Mesenchymal stem cell (in vitro differentiated cells and primary cell): ENCODE measurements at regions not wholly inside any gene's neighbourhood (a gene's known extent, or its start where the extent isn't known, plus 50 kb on each side); places are given as distances from the start of the nearest gene placed in this dataset.

Source experiments
- DNase-seq: peaks from one replicate; pipeline ENCODE4 v3.0.0-alpha.2; 2013
- H2AFZ ChIP-seq: one replicate; pipeline ENCODE4 v1.6.1; 2013; ENCODE audit warnings: low read depth, mild to moderate bottlenecking, control low read depth, inconsistent platforms, low read length, moderate library complexity
- H2AK5ac ChIP-seq: 2 replicates; pipeline ENCODE4 v1.6.1; 2013; ENCODE audit warnings: low read length, moderate library complexity, mild to moderate bottlenecking, inconsistent platforms; ENCODE audit not compliant: severe bottlenecking
- H2BK120ac ChIP-seq: one replicate; pipeline ENCODE4 v1.6.1; 2013; ENCODE audit warnings: low read depth, mild to moderate bottlenecking, inconsistent platforms, low read length, moderate library complexity
- H2BK12ac ChIP-seq, 2 experiments: one replicate each; pipeline ENCODE4 v1.6.1; 2013; ENCODE audit warnings: inconsistent platforms in 2 of 2, low read length in 2 of 2, mild to moderate bottlenecking in 2 of 2, moderate library complexity in 2 of 2, control low read depth in 1 of 2
- H2BK15ac ChIP-seq: one replicate; pipeline ENCODE4 v1.6.1; 2013; ENCODE audit warnings: mild to moderate bottlenecking, low read depth, inconsistent platforms; ENCODE audit not compliant: poor library complexity, severe bottlenecking
- H2BK5ac ChIP-seq: 2 replicates; pipeline ENCODE4 v1.6.1; 2013; ENCODE audit warnings: low read depth, mild to moderate bottlenecking, low read length, control low read depth, inconsistent platforms; ENCODE audit not compliant: poor library complexity, severe bottlenecking
- H3K14ac ChIP-seq, 2 experiments: one replicate each; pipeline ENCODE4 v1.6.1; 2013; ENCODE audit warnings: inconsistent platforms in 2 of 2, low read length in 2 of 2, control low read depth in 1 of 2, mild to moderate bottlenecking in 1 of 2, moderate library complexity in 1 of 2
- H3K18ac ChIP-seq, 2 experiments: one replicate each; pipeline ENCODE4 v1.6.1; 2013; ENCODE audit warnings: inconsistent platforms in 2 of 2, low read length in 2 of 2, control low read depth in 1 of 2, low read depth in 1 of 2, mild to moderate bottlenecking in 1 of 2
- H3K23ac ChIP-seq, 2 experiments: one replicate each; pipeline ENCODE4 v1.6.1; 2013; ENCODE audit warnings: inconsistent platforms in 2 of 2, low read length in 2 of 2, mild to moderate bottlenecking in 2 of 2, moderate library complexity in 2 of 2, control low read depth in 1 of 2
- H3K27ac ChIP-seq: 2 replicates; pipeline ENCODE4 v1.5.1; 2013; ENCODE audit warnings: mild to moderate bottlenecking, moderate library complexity, low read length, control low read depth, inconsistent platforms; ENCODE audit not compliant: poor library complexity, severe bottlenecking
- H3K27me3 ChIP-seq, 2 experiments: 2 replicates each; pipeline versions ENCODE4 v1.6.1 to v1.7.0; 2013; ENCODE audit warnings: low read length in 2 of 2, mild to moderate bottlenecking in 2 of 2, moderate library complexity in 2 of 2, control low read depth in 1 of 2, inconsistent platforms in 1 of 2; ENCODE audit not compliant: control insufficient read depth in 1 of 2, insufficient read depth in 1 of 2
- H3K36me3 ChIP-seq, 2 experiments: 2 replicates each; pipeline versions ENCODE4 v1.6.1 to v1.7.0; 2013; ENCODE audit warnings: low read length in 2 of 2, control low read depth in 1 of 2, inconsistent platforms in 1 of 2, low read depth in 1 of 2, mild to moderate bottlenecking in 1 of 2; ENCODE audit not compliant: insufficient read depth in 2 of 2, control insufficient read depth in 1 of 2
- H3K4ac ChIP-seq, 2 experiments: one replicate each; pipeline ENCODE4 v1.6.1; 2013; ENCODE audit warnings: inconsistent platforms in 2 of 2, low read length in 2 of 2, mild to moderate bottlenecking in 2 of 2, moderate library complexity in 2 of 2, control low read depth in 1 of 2, low read depth in 1 of 2
- H3K4me1 ChIP-seq: 2 replicates; pipeline ENCODE4 v1.6.1; 2013; ENCODE audit warnings: low read depth, low read length, control low read depth; ENCODE audit not compliant: control insufficient read depth, insufficient read depth
- H3K4me2 ChIP-seq: 2 replicates; pipeline ENCODE4 v1.6.1; 2013; ENCODE audit warnings: low read length, mild to moderate bottlenecking, inconsistent platforms; ENCODE audit not compliant: poor library complexity, severe bottlenecking
- H3K4me3 ChIP-seq, 2 experiments: 2 replicates each; pipeline versions ENCODE4 v1.5.1 to v1.7.0; 2013; ENCODE audit warnings: low read length in 2 of 2, mild to moderate bottlenecking in 2 of 2, control low read depth in 1 of 2, low read depth in 1 of 2; ENCODE audit not compliant: insufficient read depth in 1 of 2
- H3K79me1 ChIP-seq: replicated peaks from 2 replicates; pipeline ENCODE4 v1.6.1; 2013; ENCODE audit warnings: mild to moderate bottlenecking, control low read depth, low read length, inconsistent platforms; ENCODE audit not compliant: poor library complexity, severe bottlenecking
- H3K9ac ChIP-seq: 2 replicates; pipeline ENCODE4 v1.7.0; 2013; ENCODE audit warnings: mild to moderate bottlenecking, low read length, moderate library complexity
- H3K9me3 ChIP-seq: 2 replicates; pipeline ENCODE4 v1.7.0; 2013; ENCODE audit warnings: mild to moderate bottlenecking, low read length; ENCODE audit not compliant: control insufficient read depth
- H4K8ac ChIP-seq: one replicate; pipeline ENCODE4 v1.6.1; 2013; ENCODE audit warnings: inconsistent platforms, mild to moderate bottlenecking, low read length, moderate library complexity
- H4K91ac ChIP-seq: one replicate; pipeline ENCODE4 v1.6.1; 2013; ENCODE audit warnings: mild to moderate bottlenecking, low read length, inconsistent platforms
- WGBS: methylation state at CpG from one replicate; pipeline ENCODE4 v1.1.7; 2013; ENCODE audit warnings: mixed read lengths; 5-methylcytosine and 5-hydroxymethylcytosine counted together

DNA sequence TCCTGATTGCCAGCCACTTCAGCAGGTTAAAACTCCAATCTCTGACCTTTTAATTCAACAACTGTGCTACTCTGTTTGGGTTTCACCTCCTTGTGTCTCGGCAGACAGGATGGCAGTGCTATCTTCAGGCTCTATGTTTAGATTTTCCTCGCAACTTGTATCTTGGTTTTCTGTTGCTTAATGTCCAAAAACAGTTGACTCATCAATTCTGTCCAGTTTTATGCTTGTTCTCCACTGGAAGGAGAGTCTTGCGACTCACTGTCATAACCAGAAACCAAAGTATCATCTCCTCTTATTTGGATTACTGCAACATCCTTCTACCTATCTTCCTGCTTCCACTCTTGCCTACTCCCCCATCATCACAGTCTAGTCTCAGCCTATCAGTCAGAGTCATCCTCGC, 130.9 kb upstream of the ADAMTS16 start:
- no peak overlapping the region for H2BK15ac ChIP-seq
- H4K91ac ChIP-seq = no peak overlapping the region
- peaks cover 0 to 22% of the 10 kb centered on the region in 2 experiments for H3K27me3 ChIP-seq
- no peak overlapping the region for H3K9ac ChIP-seq
- H3K4ac ChIP-seq = no peak overlapping the region
- no peak overlapping the region for H3K23ac ChIP-seq
- H2BK120ac ChIP-seq = no peak overlapping the region
- H2AK5ac ChIP-seq = no peak overlapping the region
- H3K18ac ChIP-seq = no peak overlapping the region
- no peak for DNase-seq
- no peak overlapping the region for H3K27ac ChIP-seq
- no peak overlapping the region for H3K14ac ChIP-seq
- no peaks in the 10 kb centered on the region for H3K36me3 ChIP-seq
- H2BK12ac ChIP-seq = no peak overlapping the region
- no peaks in the 10 kb centered on the region for H3K4me1 ChIP-seq
- no peaks in the 10 kb centered on the region for H3K9me3 ChIP-seq
- no peak overlapping the region for H3K4me2 ChIP-seq
- no peaks in the 10 kb centered on the region for H3K79me1 ChIP-seq
- H2BK5ac ChIP-seq = no peak overlapping the region
- 61% methylated on average over 4 of the region's 4 CpGs for WGBS
- no peak overlapping the region for H4K8ac ChIP-seq
- no peak overlapping the region for H2AFZ ChIP-seq
- no peak overlapping the region for H3K4me3 ChIP-seq

DNA sequence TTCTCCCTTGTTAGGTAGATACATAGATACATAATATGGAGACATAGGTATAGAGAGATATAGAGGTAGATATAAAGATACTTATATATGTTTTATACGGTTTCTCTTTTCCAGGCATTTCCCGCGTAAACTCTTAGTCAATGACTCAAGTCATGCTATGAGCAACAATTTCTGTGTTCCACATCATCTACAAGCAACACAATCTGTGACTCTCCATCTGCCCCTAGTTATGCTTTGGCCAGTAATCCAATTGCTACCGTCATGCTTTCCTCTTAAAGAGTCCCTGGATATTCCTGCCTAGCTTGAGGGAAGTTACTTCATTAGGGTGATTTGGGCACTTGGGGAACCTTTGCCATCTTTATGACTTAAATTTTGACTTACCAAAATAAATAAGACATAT, 129.0 kb upstream of the ADAMTS16 start:
- Histone ChIP-seq H4K8ac (no peak overlapping the region), H3K4me3 (no peak overlapping the region), H2BK12ac (no peak overlapping the region), H3K4me2 (no peak overlapping the region), H3K18ac (no peak overlapping the region), H3K4me1 (no peaks in the 10 kb centered on the region), H2BK120ac (no peak overlapping the region), H2BK5ac (no peak overlapping the region), H3K27me3 (peaks cover 0 to 12% of the 10 kb centered on the region in 2 experiments), H4K91ac (no peak overlapping the region), H3K23ac (no peak overlapping the region), H3K9ac (no peak overlapping the region), H3K79me1 (no peaks in the 10 kb centered on the region), H3K14ac (no peak overlapping the region), H3K36me3 (no peaks in the 10 kb centered on the region), H2AK5ac (no peak overlapping the region), H3K27ac (no peak overlapping the region), H2BK15ac (no peak overlapping the region), H2AFZ (no peak overlapping the region), H3K4ac (no peak overlapping the region), H3K9me3 (no peaks in the 10 kb centered on the region)
- DNase-seq = no peak
- 97% methylated on average over 3 of the region's 4 CpGs for WGBS

DNA sequence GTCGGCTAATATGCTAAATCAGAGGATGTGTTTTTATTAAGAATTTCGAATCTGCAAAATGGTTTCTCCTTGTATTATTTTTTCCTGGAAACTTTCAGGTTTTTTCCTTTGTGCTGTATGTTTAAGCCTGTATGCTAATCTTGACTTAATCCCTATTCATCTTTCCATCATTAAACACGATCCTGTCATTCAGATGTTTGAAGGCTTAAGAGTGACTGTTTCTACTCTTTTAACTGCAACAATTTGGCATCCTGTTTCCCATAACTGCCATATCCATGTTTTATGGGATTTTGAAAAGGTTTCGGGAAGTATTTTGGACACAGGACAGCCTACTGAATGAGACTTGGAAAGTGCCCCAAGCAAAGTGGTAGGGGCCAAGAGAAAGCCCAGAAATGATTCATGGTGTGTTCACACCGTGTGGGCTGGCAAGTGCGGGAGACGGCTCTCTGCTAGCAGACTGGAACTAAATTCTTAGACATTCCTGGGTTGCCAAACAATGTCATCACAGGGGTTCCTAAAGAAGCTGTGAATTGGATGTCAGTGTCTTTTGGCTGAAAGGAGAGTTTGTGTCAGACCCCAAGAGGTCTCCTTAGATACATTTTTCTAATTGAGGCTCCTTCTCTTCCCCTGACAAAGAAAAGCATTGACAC, 125.4 kb upstream of the ADAMTS16 start:
- no peaks in the 10 kb centered on the region for H3K36me3 ChIP-seq
- no peak overlapping the region for H2BK5ac ChIP-seq
- no peak overlapping the region for H3K27ac ChIP-seq
- no peak overlapping the region for H2BK120ac ChIP-seq
- H3K79me1 ChIP-seq = no peaks in the 10 kb centered on the region
- H3K4me1 ChIP-seq = peaks cover 2% of the 10 kb centered on the region
- no peak overlapping the region for H3K4me3 ChIP-seq
- H2BK12ac ChIP-seq = no peak overlapping the region
- H3K9me3 ChIP-seq = no peaks in the 10 kb centered on the region
- H2BK15ac ChIP-seq = no peak overlapping the region
- H2AK5ac ChIP-seq = no peak overlapping the region
- DNase-seq = no peak
- H4K91ac ChIP-seq = no peak overlapping the region
- no peak overlapping the region for H3K4ac ChIP-seq
- H3K27me3 ChIP-seq = peaks cover 0 to 5% of the 10 kb centered on the region in 2 experiments
- no peak overlapping the region for H3K18ac ChIP-seq
- 55% methylated on average over 6 of the region's 7 CpGs for WGBS
- no peak overlapping the region for H3K23ac ChIP-seq
- no peak overlapping the region for H3K14ac ChIP-seq
- no peak overlapping the region for H2AFZ ChIP-seq
- H3K9ac ChIP-seq = no peak overlapping the region
- H3K4me2 ChIP-seq = no peak overlapping the region
- no peak overlapping the region for H4K8ac ChIP-seq

DNA sequence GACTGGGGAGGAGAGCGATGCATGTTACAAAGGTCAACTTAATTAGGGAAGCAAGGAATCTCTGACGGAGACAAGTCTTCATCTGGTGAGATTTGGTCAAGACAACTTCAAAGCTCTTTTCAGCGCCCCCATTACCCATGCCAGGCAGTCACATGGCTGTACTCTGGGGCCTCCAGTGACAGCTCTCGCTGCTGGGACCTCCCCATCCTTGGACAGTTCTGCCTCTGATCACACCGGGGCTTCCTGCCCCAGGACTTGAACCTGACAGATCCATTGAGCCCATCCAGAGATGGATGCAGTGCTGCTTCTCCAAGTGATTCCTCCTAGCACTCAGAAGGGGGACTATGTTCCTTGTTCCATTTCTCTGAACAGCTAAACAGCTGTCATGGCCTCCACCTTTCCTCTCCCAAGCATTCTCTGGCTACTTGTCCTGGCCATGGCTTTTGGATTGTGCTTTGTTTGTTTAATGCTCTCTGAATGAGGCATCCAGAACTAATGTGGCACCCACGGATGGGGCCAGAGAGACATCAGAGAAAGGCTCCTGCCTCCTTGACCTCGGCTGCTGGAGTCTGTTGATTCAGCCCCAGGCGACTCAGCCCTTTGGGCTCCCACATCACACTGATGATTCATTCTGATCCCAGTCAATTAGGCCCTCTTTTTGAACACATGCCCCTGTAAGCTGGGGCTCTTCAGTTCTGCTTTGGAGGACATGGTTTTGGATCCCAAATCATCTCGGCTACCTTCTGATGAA, 122.1 kb upstream of the ADAMTS16 start:
- Histone ChIP-seq H4K91ac (no peak overlapping the region), H3K18ac (no peak overlapping the region), H3K23ac (no peak overlapping the region), H2BK12ac (no peak overlapping the region), H3K4me1 (peaks cover 2% of the 10 kb centered on the region), H2AK5ac (no peak overlapping the region), H3K36me3 (no peaks in the 10 kb centered on the region), H3K79me1 (no peaks in the 10 kb centered on the region), H2AFZ (no peak overlapping the region), H3K9me3 (no peaks in the 10 kb centered on the region), H4K8ac (no peak overlapping the region), H3K27ac (no peak overlapping the region), H2BK15ac (no peak overlapping the region), H3K9ac (peak overlapping the region; percentile 12), H2BK5ac (no peak overlapping the region), H3K14ac (no peak overlapping the region), H3K4ac (no peak overlapping the region), H3K4me2 (no peak overlapping the region), H3K27me3 (no peaks in the 10 kb centered on the region), H3K4me3 (no peak overlapping the region), H2BK120ac (no peak overlapping the region)
- WGBS = 62% methylated on average over 9 of the region's 9 CpGs
- DNase-seq = no peak
